ENCODE measurements at regions not wholly inside any gene's neighbourhood (a gene's known extent, or its start where the extent isn't known, plus 50 kb on each side); places are given as distances from the start of the nearest gene placed in this dataset.
"Not testable (repeated sequence)": the region's sequence is repeated elsewhere in the genome, so short reads cannot be mapped to it uniquely, and the experiment has no call there.

GRCh38 chr1:98130408-98130807 is 209.6 kb upstream of the DPYD start:
- DNase-seq (ENCODE audit: low read depth in 1 of 2, low spot score in 1 of 2): no peak

GRCh38 chr1:98129491-98129890 is 208.7 kb upstream of the DPYD start:
- no peak for DNase-seq (ENCODE audit: low read depth in 1 of 2, low spot score in 1 of 2)

GRCh38 chr1:98126740-98127139 is 205.9 kb upstream of the DPYD start:
- no peak for DNase-seq (ENCODE audit: low read depth in 1 of 2, low spot score in 1 of 2)

GRCh38 chr1:98121646-98122045 is 200.8 kb upstream of the DPYD start:
- no peak for DNase-seq (ENCODE audit: low read depth in 1 of 2, low spot score in 1 of 2)

GRCh38 chr1:98119796-98120195 is 199.0 kb upstream of the DPYD start:
- DNase-seq (ENCODE audit: low read depth in 1 of 2, low spot score in 1 of 2): no peak

GRCh38 chr1:98113811-98114210 is 193.0 kb upstream of the DPYD start:
- DNase-seq (ENCODE audit: low read depth in 1 of 2, low spot score in 1 of 2): no peak

- no peak for DNase-seq (ENCODE audit: low read depth in 1 of 2, low spot score in 1 of 2)
These were observed 191.8 kb upstream of the DPYD start for GRCh38 chr1:98112626-98113025.

- DNase-seq (ENCODE audit: low read depth in 1 of 2, low spot score in 1 of 2): no peak
These were observed 189.8 kb upstream of the DPYD start for GRCh38 chr1:98110674-98111073.

GRCh38 chr1:98108378-98108777 is 187.5 kb upstream of the DPYD start:
- DNase-seq (ENCODE audit: low read depth in 1 of 2, low spot score in 1 of 2): not testable (repeated sequence)

GRCh38 chr1:98107256-98107655 is 186.4 kb upstream of the DPYD start:
- DNase-seq (ENCODE audit: low read depth in 1 of 2, low spot score in 1 of 2): no peak

GRCh38 chr1:98104289-98104688 is 183.5 kb upstream of the DPYD start:
- no peak for DNase-seq (ENCODE audit: low read depth in 1 of 2, low spot score in 1 of 2)

- DNase-seq (ENCODE audit: low read depth in 1 of 2, low spot score in 1 of 2): no peak
These were observed 182.9 kb upstream of the DPYD start for GRCh38 chr1:98103617-98104285.

GRCh38 chr1:98102345-98103030 is 181.7 kb upstream of the DPYD start:
- no peak for DNase-seq (ENCODE audit: low read depth in 1 of 2, low spot score in 1 of 2)

- no peak for DNase-seq (ENCODE audit: low read depth in 1 of 2, low spot score in 1 of 2)
These were observed 180.5 kb upstream of the DPYD start for GRCh38 chr1:98101364-98101763.

- DNase-seq (ENCODE audit: low read depth in 1 of 2, low spot score in 1 of 2): no peak
These were observed 178.7 kb upstream of the DPYD start for GRCh38 chr1:98099501-98099900.

- DNase-seq (ENCODE audit: low read depth in 1 of 2, low spot score in 1 of 2): no peak
These were observed 177.6 kb upstream of the DPYD start for GRCh38 chr1:98098473-98098872.

- DNase-seq (ENCODE audit: low read depth in 1 of 2, low spot score in 1 of 2): no peak
These were observed 169.5 kb upstream of the DPYD start for GRCh38 chr1:98090351-98090750.

GRCh38 chr1:98088381-98088780 is 167.5 kb upstream of the DPYD start:
- no peak for DNase-seq (ENCODE audit: low read depth in 1 of 2, low spot score in 1 of 2)

GRCh38 chr1:98086796-98087441 is 166.1 kb upstream of the DPYD start:
- no peak for DNase-seq (ENCODE audit: low read depth in 1 of 2, low spot score in 1 of 2)

- no peak for DNase-seq (ENCODE audit: low read depth in 1 of 2, low spot score in 1 of 2)
These were observed 165.3 kb upstream of the DPYD start for GRCh38 chr1:98086156-98086555.

GRCh38 chr1:98084188-98084587 is 163.4 kb upstream of the DPYD start:
- no peak for DNase-seq (ENCODE audit: low read depth in 1 of 2, low spot score in 1 of 2)

- DNase-seq (ENCODE audit: low read depth in 1 of 2, low spot score in 1 of 2): no peak
These were observed 161.1 kb upstream of the DPYD start for GRCh38 chr1:98081944-98082343.

Data from stimulated activated CD4-positive, alpha-beta T cell treated with anti-CD3 and anti-CD28 coated beads, Interleukin-15, amount 100 ng/mL, for 1 hour (primary cell).